A549 (cell line): ENCODE measurements at regions not wholly inside any gene's neighbourhood (a gene's known extent, or its start where the extent isn't known, plus 50 kb on each side); places are given as distances from the start of the nearest gene placed in this dataset.

Experiments used
- FOSL2 ChIP-seq, 2 experiments: fragments of 450-650 bp in 1 of 2; fragments of >200 bp in 1 of 2; sonication (Bioruptor Twin) in 1 of 2; formaldehyde crosslinking; IDR thresholded peaks; 2 replicates each; pipeline versions ENCODE4 v1.5.0 to v1.6.1; 2016 to 2020; ENCODE audit warnings: mild to moderate bottlenecking in 1 of 2, moderate library complexity in 1 of 2
- RAD21 ChIP-seq, 2 experiments: fragments of >200 bp in 1 of 2; sonication (Bioruptor Twin) in 1 of 2; formaldehyde crosslinking in 1 of 2; IDR thresholded peaks in 1 of 2; conservative IDR thresholded peaks in 1 of 2; 2 replicates in 1 of 2; 3 replicates in 1 of 2; pipeline ENCODE4 v1.6.1; 2012 to 2018; ENCODE audit warnings: inconsistent platforms in 1 of 2
- RFX5 ChIP-seq: fragments of 450-650 bp; IDR thresholded peaks from 2 replicates; pipeline ENCODE4 v1.7.1; 2014; ENCODE audit warnings: antibody characterized with exemption, mild to moderate bottlenecking, moderate library complexity
- TF ChIP-seq, protein P1 (sequence below): fragments of >200 bp; sonication (Bioruptor Twin); formaldehyde crosslinking; IDR thresholded peaks from 3 replicates; pipeline ENCODE4 v1.5.1; 2016
- TF ChIP-seq, protein P2 (sequence below): fragments of >200 bp; sonication (Bioruptor Twin); formaldehyde crosslinking; IDR thresholded peaks from 3 replicates; pipeline ENCODE4 v1.6.1; 2016
- TF ChIP-seq, protein P3 (sequence below): fragments of 150-350 bp; IDR thresholded peaks from 2 replicates; pipeline ENCODE4 v1.6.1; 2014; ENCODE audit warnings: low read depth, mild to moderate bottlenecking, low read length
- TF ChIP-seq, protein P4 (sequence below): fragments of 250-450 bp; sonication (Bioruptor Pico); IDR thresholded peaks from 2 replicates; pipeline ENCODE4 v1.5.0; 2021; ENCODE audit warnings: mild to moderate bottlenecking, moderate library complexity, borderline replicate concordance

GRCh38 chr4:153852501-153852900, 63.6 kb upstream of the SFRP2 start:
- TF ChIP-seq, protein P1, sequence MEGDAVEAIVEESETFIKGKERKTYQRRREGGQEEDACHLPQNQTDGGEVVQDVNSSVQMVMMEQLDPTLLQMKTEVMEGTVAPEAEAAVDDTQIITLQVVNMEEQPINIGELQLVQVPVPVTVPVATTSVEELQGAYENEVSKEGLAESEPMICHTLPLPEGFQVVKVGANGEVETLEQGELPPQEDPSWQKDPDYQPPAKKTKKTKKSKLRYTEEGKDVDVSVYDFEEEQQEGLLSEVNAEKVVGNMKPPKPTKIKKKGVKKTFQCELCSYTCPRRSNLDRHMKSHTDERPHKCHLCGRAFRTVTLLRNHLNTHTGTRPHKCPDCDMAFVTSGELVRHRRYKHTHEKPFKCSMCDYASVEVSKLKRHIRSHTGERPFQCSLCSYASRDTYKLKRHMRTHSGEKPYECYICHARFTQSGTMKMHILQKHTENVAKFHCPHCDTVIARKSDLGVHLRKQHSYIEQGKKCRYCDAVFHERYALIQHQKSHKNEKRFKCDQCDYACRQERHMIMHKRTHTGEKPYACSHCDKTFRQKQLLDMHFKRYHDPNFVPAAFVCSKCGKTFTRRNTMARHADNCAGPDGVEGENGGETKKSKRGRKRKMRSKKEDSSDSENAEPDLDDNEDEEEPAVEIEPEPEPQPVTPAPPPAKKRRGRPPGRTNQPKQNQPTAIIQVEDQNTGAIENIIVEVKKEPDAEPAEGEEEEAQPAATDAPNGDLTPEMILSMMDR, result no peak
- TF ChIP-seq, protein P2, sequence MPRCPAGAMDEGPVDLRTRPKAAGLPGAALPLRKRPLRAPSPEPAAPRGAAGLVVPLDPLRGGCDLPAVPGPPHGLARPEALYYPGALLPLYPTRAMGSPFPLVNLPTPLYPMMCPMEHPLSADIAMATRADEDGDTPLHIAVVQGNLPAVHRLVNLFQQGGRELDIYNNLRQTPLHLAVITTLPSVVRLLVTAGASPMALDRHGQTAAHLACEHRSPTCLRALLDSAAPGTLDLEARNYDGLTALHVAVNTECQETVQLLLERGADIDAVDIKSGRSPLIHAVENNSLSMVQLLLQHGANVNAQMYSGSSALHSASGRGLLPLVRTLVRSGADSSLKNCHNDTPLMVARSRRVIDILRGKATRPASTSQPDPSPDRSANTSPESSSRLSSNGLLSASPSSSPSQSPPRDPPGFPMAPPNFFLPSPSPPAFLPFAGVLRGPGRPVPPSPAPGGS, result no peak
- TF ChIP-seq FOSL2 (IDR thresholded peaks at IDR 0.05) (no peak), FOSL2 (CRISPR knock-in tag; IDR thresholded peaks at IDR 0.05) (no peak), RFX5 (no peak), RAD21 (conservative IDR thresholded peaks at IDR 0.05 in 1 of 2, IDR thresholded peaks at IDR 0.05 in 1 of 2) (no peak)
- TF ChIP-seq, protein P3, sequence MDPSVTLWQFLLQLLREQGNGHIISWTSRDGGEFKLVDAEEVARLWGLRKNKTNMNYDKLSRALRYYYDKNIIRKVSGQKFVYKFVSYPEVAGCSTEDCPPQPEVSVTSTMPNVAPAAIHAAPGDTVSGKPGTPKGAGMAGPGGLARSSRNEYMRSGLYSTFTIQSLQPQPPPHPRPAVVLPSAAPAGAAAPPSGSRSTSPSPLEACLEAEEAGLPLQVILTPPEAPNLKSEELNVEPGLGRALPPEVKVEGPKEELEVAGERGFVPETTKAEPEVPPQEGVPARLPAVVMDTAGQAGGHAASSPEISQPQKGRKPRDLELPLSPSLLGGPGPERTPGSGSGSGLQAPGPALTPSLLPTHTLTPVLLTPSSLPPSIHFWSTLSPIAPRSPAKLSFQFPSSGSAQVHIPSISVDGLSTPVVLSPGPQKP, result no peak
- TF ChIP-seq, protein P4, sequence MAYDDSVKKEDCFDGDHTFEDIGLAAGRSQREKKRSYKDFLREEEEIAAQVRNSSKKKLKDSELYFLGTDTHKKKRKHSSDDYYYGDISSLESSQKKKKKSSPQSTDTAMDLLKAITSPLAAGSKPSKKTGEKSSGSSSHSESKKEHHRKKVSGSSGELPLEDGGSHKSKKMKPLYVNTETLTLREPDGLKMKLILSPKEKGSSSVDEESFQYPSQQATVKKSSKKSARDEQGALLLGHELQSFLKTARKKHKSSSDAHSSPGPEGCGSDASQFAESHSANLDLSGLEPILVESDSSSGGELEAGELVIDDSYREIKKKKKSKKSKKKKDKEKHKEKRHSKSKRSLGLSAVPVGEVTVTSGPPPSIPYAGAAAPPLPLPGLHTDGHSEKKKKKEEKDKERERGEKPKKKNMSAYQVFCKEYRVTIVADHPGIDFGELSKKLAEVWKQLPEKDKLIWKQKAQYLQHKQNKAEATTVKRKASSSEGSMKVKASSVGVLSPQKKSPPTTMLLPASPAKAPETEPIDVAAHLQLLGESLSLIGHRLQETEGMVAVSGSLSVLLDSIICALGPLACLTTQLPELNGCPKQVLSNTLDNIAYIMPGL, result no peak
